ENCODE measurements at regions not wholly inside any gene's neighbourhood (a gene's known extent, or its start where the extent isn't known, plus 50 kb on each side); places are given as distances from the start of the nearest gene placed in this dataset.
"Not testable (repeated sequence)": the region's sequence is repeated elsewhere in the genome, so short reads cannot be mapped to it uniquely, and the experiment has no call there.

DNA sequence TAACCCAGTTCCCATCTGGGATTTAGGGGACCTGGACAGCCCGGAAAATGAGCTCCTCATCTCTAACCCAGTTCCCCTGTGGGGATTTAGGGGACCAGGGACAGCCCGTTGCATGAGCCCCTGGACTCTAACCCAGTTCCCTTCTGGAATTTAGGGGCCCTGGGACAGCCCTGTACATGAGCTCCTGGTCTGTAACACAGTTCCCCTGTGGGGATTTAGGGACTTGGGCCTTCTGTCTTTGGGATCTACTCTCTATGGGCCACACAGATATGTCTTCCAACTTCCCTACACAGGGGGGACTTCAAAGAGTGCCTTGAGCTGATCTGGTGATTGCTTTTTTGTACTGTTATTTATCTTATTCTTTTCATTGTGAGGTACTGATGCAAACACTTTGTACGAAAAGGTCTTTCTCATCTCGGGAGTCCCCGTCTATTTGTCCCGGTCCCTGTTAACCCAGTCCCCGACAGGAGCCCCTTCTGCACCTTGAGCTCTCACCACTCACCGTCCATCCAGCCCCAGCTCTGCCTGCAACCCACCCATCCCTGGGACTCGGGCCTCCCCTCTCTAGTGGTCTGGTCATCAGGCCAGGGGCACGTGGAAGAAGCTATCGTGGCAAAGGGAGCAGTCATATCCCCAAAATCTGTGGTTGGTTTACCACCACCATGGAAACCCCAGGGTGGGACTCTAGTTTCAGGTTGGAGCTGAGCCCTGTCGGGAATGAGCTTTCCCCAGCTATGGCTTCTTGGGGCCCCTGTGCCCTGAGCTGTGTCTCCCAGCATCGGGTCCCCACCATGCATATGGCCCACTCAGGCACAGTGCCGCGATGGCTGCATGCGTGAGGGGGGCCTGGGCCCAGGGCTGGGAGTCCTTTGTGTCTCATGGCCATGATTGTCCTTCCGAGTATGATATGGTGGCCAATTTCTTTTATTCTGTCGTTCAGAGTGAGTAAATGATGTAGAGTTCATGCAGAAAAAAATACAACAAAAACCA lies 270.4 kb upstream of the PLCXD1 start:
- not testable (repeated sequence) for TF ChIP-seq POLR2A (IDR thresholded peaks at IDR 0.05)
- TF ChIP-seq, protein P1, sequence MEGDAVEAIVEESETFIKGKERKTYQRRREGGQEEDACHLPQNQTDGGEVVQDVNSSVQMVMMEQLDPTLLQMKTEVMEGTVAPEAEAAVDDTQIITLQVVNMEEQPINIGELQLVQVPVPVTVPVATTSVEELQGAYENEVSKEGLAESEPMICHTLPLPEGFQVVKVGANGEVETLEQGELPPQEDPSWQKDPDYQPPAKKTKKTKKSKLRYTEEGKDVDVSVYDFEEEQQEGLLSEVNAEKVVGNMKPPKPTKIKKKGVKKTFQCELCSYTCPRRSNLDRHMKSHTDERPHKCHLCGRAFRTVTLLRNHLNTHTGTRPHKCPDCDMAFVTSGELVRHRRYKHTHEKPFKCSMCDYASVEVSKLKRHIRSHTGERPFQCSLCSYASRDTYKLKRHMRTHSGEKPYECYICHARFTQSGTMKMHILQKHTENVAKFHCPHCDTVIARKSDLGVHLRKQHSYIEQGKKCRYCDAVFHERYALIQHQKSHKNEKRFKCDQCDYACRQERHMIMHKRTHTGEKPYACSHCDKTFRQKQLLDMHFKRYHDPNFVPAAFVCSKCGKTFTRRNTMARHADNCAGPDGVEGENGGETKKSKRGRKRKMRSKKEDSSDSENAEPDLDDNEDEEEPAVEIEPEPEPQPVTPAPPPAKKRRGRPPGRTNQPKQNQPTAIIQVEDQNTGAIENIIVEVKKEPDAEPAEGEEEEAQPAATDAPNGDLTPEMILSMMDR (IDR thresholded peaks at IDR 0.05) = not testable (repeated sequence)
